Activated naive CD8-positive, alpha-beta T cell treated with anti-CD3 and anti-CD28 coated beads, Interleukin-2, amount 10 ng/mL, durations not matched to agents 7 days and 5 days (primary cell): ENCODE measurements at regions not wholly inside any gene's neighbourhood (a gene's known extent, or its start where the extent isn't known, plus 50 kb on each side); places are given as distances from the start of the nearest gene placed in this dataset.

Experiments
- ATAC-seq: fragments of 150-1000 bp; cut with Tn5 transposase; one replicate; pipeline ENCODE4 v1.10.0; 2021; ENCODE audit warnings: low read depth, moderate library complexity
- POLR2A ChIA-PET: fragments of 350-600 bp; sonication (Branson Sonifier 250); formaldehyde crosslinking; loops from one replicate; lab custom pipeline; 2021; ENCODE audit warnings: antibody characterized with exemption; lab: Charles Lee
- DNase-seq: peaks from one replicate; pipeline ENCODE4 v3.0.0; 2021
- H3K27ac Mint-ChIP-seq: one replicate; pipeline ENCODE4 v1.8.0; 2022; ENCODE audit warnings: mild to moderate bottlenecking, mixed read lengths
- H3K27me3 Mint-ChIP-seq: one replicate; pipeline ENCODE4 v1.8.0; 2022; ENCODE audit warnings: mild to moderate bottlenecking, moderate library complexity, mixed read lengths
- H3K36me3 Mint-ChIP-seq: one replicate; pipeline ENCODE4 v1.8.0; 2021; ENCODE audit warnings: mild to moderate bottlenecking, mixed read lengths
- H3K4me1 Mint-ChIP-seq: one replicate; pipeline ENCODE4 v1.8.0; 2021; ENCODE audit warnings: mixed read lengths
- H3K4me3 Mint-ChIP-seq: one replicate; pipeline ENCODE4 v1.8.0; 2022; ENCODE audit warnings: mild to moderate bottlenecking, moderate library complexity, mixed read lengths
- H3K9me3 Mint-ChIP-seq: one replicate; pipeline ENCODE4 v1.8.0; 2021; ENCODE audit warnings: mixed read lengths

- no peaks in the 10 kb centered on the region for H3K36me3 Mint-ChIP-seq
- H3K9me3 Mint-ChIP-seq, result no peaks in the 10 kb centered on the region
- POLR2A ChIA-PET, result no interaction called here
- no peak overlapping the region for H3K4me3 Mint-ChIP-seq
- DNase-seq, result no peak
- H3K27ac Mint-ChIP-seq, result no peak overlapping the region
- no peak for ATAC-seq
- peaks cover 2% of the 10 kb centered on the region for H3K27me3 Mint-ChIP-seq
- no peaks in the 10 kb centered on the region for H3K4me1 Mint-ChIP-seq
Observed at GRCh38 chr1:29455781-29456180, 219.5 kb downstream of the PTPRU start.

DNA sequence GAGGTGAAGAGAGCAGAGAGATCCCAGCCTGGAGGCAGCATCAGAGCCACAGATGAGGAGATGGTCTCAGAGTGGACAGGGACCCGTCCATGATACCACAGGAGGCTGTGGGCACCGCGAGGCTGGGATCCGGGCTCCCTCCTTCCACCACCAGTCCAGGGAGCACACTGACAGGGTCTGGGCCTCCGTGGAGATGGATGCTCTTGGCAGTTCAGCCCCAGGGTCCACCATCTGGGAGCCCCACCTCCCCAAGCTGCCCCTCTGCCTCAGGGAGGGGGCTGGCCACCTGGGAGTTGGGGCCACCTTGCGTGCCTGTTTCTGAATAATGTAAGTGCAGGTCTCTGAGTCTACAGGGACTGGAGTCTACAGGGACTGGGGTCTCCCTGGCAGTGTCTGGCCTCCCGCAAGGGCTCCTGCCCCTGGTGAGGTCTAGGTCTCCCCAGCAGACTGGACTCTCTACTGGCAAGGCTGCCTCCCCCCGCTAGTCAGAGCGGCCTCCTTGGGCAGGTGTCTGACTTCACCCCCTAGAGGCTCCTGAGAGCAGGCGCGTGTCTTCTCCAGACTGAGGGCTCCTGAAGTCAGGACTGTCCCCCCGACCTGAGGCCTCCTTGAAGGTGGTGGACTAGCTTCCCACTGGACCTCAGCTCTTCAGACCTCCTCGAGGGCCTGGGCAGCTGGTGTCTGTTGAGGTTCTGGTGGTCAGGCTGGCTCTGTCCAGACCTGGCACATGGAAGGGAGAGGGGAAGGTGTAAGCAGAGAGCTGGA, 218.5 kb downstream of the PTPRU start:
- DNase-seq, result no peak
- Mint-ChIP-seq H3K27ac (no peak overlapping the region), H3K4me3 (no peak overlapping the region), H3K9me3 (no peaks in the 10 kb centered on the region), H3K27me3 (peaks cover 2% of the 10 kb centered on the region), H3K4me1 (no peaks in the 10 kb centered on the region), H3K36me3 (no peaks in the 10 kb centered on the region)
- POLR2A ChIA-PET, result no interaction called here
- ATAC-seq, result no peak

GRCh38 chr1:29453502-29454240, 217.3 kb downstream of the PTPRU start:
- POLR2A ChIA-PET, result no interaction called here
- Mint-ChIP-seq H3K4me1 (no peaks in the 10 kb centered on the region), H3K4me3 (no peak overlapping the region), H3K36me3 (no peaks in the 10 kb centered on the region), H3K9me3 (no peaks in the 10 kb centered on the region), H3K27ac (no peak overlapping the region), H3K27me3 (peaks cover 2% of the 10 kb centered on the region)
- no peak for ATAC-seq
- DNase-seq, result no peak

GRCh38 chr1:29452463-29453230, 216.3 kb downstream of the PTPRU start:
- Mint-ChIP-seq H3K27me3 (no peaks in the 10 kb centered on the region), H3K4me1 (no peaks in the 10 kb centered on the region), H3K27ac (no peak overlapping the region), H3K9me3 (no peaks in the 10 kb centered on the region), H3K36me3 (no peaks in the 10 kb centered on the region), H3K4me3 (no peak overlapping the region)
- ATAC-seq (no peak), DNase-seq (no peak)
- POLR2A ChIA-PET, result no interaction called here

GRCh38 chr1:29451368-29451892, 215.1 kb downstream of the PTPRU start:
- Mint-ChIP-seq H3K27me3 (peaks cover 3% of the 10 kb centered on the region), H3K4me1 (no peaks in the 10 kb centered on the region), H3K27ac (no peak overlapping the region), H3K9me3 (no peaks in the 10 kb centered on the region), H3K4me3 (no peak overlapping the region), H3K36me3 (no peaks in the 10 kb centered on the region)
- ATAC-seq (no peak), DNase-seq (no peak)
- POLR2A ChIA-PET, result no interaction called here

- DNase-seq (no peak), ATAC-seq (no peak)
- Mint-ChIP-seq H3K36me3 (no peaks in the 10 kb centered on the region), H3K27me3 (peaks cover 3% of the 10 kb centered on the region), H3K9me3 (no peaks in the 10 kb centered on the region), H3K27ac (no peak overlapping the region), H3K4me3 (no peak overlapping the region), H3K4me1 (no peaks in the 10 kb centered on the region)
- POLR2A ChIA-PET, result no interaction called here
Observed at GRCh38 chr1:29450591-29450990, 214.3 kb downstream of the PTPRU start.

DNA sequence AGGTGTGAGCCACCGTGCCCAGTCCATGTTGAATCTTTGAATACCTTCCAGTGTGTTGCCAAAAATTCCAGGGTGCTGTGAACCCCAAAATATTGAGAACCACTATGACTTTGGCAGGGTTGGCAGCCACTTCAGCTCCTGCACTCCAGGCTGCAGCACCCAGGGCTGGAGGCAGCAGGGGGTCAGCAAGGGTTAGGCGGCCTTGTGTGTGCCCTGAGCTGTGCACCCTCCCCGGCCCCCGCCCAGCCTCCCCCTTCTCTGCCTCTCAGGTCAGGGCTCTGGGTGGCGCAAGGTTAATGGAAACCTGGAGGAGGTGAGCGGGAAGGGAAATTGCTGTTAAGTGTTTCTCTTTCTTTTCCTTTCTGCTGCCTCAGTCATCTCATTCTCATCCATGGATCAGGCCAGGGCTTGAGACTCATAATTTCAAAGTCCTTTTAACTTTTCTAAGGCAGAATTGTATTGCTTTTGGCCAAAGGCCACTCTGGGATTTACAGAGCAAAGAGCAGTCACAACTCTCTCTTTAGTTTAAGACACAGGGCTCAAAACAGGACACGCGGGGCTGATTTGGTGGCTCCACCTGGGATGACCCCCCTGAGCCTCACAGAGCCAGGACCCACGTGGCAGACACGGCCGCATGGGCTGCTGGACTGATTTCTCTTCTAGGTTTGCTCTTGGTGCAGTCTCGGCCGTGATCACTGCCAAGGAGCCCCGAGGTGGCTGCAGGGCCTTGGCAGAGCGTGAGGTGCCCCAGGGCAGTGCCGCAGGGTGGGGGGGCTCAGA, 212.3 kb downstream of the PTPRU start:
- Mint-ChIP-seq H3K9me3 (no peaks in the 10 kb centered on the region), H3K4me1 (no peaks in the 10 kb centered on the region), H3K27me3 (peaks cover 5% of the 10 kb centered on the region), H3K4me3 (no peak overlapping the region), H3K27ac (no peak overlapping the region), H3K36me3 (no peaks in the 10 kb centered on the region)
- DNase-seq (no peak), ATAC-seq (no peak)
- POLR2A ChIA-PET, result no interaction called here

DNA sequence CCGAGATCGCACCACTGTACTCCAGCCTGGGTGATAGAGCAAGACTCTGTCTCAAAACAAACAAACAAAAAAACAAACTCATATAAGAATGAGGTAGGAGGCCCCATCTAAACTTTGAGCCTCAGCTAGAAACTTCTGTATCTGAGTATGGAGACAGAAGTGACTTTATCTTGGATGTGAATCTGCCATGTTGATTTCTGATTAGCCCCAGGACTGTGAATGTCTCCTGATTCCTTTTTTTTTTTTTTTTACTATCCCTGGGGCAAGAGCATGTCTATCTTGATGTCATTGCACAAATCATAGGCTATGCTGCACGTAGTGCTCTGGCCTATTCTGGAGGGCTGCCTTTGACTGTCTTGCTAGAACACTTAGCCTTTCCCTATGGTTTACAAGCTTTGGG, 211.0 kb downstream of the PTPRU start:
- H3K36me3 Mint-ChIP-seq, result no peaks in the 10 kb centered on the region
- peaks cover 9% of the 10 kb centered on the region for H3K27me3 Mint-ChIP-seq
- no peak overlapping the region for H3K27ac Mint-ChIP-seq
- H3K4me3 Mint-ChIP-seq, result no peak overlapping the region
- H3K4me1 Mint-ChIP-seq, result no peaks in the 10 kb centered on the region
- DNase-seq, result no peak
- H3K9me3 Mint-ChIP-seq, result no peaks in the 10 kb centered on the region
- no peak for ATAC-seq
- POLR2A ChIA-PET, result no interaction called here

GRCh38 chr1:29444782-29445729, 208.7 kb downstream of the PTPRU start:
- Mint-ChIP-seq H3K4me1 (no peaks in the 10 kb centered on the region), H3K36me3 (no peaks in the 10 kb centered on the region)
- ATAC-seq, result no peak

GRCh38 chr1:29444081-29444715, 207.9 kb downstream of the PTPRU start:
- POLR2A ChIA-PET, result no interaction called here
- no peaks in the 10 kb centered on the region for H3K4me1 Mint-ChIP-seq
- DNase-seq (no peak), ATAC-seq (no peak)
- no peak overlapping the region for H3K27ac Mint-ChIP-seq
- no peaks in the 10 kb centered on the region for H3K9me3 Mint-ChIP-seq
- no peaks in the 10 kb centered on the region for H3K36me3 Mint-ChIP-seq
- peaks cover 26% of the 10 kb centered on the region for H3K27me3 Mint-ChIP-seq
- H3K4me3 Mint-ChIP-seq, result no peak overlapping the region

More at GRCh38 chr1:29444782-29445729, 208.7 kb downstream of the PTPRU start:
- H3K27me3 Mint-ChIP-seq, result peaks cover 22% of the 10 kb centered on the region
- H3K27ac Mint-ChIP-seq, result no peak overlapping the region
- POLR2A ChIA-PET, result no interaction called here
- no peak overlapping the region for H3K4me3 Mint-ChIP-seq
- DNase-seq, result no peak
- no peaks in the 10 kb centered on the region for H3K9me3 Mint-ChIP-seq

- Mint-ChIP-seq H3K36me3 (no peaks in the 10 kb centered on the region), H3K4me3 (no peak overlapping the region), H3K4me1 (no peaks in the 10 kb centered on the region), H3K27me3 (peaks cover 28% of the 10 kb centered on the region), H3K27ac (no peak overlapping the region), H3K9me3 (no peaks in the 10 kb centered on the region)
- ATAC-seq (no peak), DNase-seq (no peak)
- POLR2A ChIA-PET, result no interaction called here
Observed at GRCh38 chr1:29441916-29442668, 205.8 kb downstream of the PTPRU start.
